CD4-positive, alpha-beta T cell treated with Interferon gamma for 1 hour (primary cell): ENCODE measurements at regions not wholly inside any gene's neighbourhood (a gene's known extent, or its start where the extent isn't known, plus 50 kb on each side); places are given as distances from the start of the nearest gene placed in this dataset.

Experiments
- DNase-seq: peaks from one replicate; pipeline ENCODE4 v3.0.0-alpha.2; 2020

- no peak for DNase-seq
Measured at GRCh38 chr1:65688215-65688566, 104.5 kb upstream of the PDE4B start.

GRCh38 chr1:65688848-65689247, 103.8 kb upstream of the PDE4B start:
- no peak for DNase-seq

- no peak for DNase-seq
Measured at GRCh38 chr1:65691152-65691900, 101.4 kb upstream of the PDE4B start.

DNA sequence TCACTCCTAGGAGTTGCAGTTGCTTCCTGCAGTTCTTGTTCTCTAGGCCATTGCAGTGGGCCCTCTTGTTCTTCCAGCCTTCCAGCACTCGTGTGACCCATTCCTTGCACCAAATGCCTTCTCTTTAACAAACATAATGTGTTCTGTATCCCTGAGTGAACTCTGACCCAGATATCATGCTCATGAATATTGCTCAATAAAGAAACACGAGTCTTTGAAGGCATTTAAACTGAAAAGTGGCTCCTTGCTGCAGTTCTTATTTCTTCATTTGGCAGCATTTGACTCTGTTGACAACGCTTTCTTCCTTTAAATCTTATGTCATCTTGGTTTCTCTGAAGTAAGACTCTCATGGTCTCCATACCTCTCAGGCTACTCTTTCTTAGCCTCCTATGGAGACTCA, 100.7 kb upstream of the PDE4B start:
- DNase-seq, result no peak

- DNase-seq, result no peak
Measured at GRCh38 chr1:65694126-65694525, 98.6 kb upstream of the PDE4B start.

DNA sequence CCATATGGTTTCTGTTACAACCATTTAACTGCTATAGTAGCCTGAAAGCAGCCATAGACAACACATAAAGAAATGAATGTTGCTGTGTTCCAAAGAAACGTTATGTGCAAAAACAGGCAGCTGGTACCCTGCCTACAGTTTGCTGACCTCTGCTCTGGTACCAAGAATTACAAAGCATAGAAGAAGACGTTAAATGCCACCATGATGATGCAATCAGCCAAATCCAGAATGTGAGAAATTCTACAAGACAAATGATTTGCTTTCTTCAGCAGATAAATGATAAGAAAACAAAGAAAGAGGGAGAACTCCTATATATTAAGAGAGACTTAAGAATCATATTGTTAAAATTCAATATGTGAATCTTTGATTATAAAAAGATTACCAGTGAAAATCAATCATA, 97.8 kb upstream of the PDE4B start:
- DNase-seq, result no peak

DNA sequence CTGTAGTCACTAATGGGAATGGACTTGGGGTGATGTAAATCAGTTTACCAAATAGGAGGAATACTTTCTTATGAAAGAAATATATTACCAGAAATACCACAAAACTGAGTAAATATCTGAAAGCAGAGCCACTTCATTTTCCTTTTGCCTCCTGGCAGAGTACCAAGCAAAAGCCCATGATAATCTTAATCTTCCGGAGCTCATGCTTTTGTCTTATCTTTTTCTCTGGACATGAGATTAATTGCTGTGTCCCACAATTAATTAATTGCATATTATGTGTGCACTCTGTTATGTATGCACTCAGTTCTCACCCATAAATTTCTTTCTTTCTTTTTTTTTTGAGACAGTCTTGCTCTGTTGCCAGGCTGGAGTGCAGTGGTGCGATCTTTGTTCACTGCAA, 94.1 kb upstream of the PDE4B start:
- DNase-seq, result no peak

- no peak for DNase-seq
Measured at GRCh38 chr1:65703853-65704252, 88.8 kb upstream of the PDE4B start.

DNA sequence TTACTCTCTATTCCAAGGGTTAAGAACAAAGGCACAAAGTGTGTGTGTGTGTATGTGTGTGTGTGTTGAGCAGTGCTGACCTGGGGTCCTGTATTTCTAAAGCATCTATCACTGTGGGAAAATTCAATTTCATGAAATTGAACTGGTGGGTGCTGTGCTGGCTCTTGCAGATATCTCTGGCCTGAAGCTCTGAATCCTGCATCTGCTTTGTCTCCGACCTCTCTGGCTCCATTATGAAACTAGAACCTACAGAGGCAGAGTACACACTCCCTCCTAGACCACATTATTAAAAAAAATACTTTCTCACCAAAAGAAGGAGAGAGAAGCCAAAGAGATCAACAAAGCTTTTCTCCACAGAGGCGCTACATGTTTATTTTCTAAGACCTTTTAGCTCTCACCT, 88.4 kb upstream of the PDE4B start:
- no peak for DNase-seq

DNA sequence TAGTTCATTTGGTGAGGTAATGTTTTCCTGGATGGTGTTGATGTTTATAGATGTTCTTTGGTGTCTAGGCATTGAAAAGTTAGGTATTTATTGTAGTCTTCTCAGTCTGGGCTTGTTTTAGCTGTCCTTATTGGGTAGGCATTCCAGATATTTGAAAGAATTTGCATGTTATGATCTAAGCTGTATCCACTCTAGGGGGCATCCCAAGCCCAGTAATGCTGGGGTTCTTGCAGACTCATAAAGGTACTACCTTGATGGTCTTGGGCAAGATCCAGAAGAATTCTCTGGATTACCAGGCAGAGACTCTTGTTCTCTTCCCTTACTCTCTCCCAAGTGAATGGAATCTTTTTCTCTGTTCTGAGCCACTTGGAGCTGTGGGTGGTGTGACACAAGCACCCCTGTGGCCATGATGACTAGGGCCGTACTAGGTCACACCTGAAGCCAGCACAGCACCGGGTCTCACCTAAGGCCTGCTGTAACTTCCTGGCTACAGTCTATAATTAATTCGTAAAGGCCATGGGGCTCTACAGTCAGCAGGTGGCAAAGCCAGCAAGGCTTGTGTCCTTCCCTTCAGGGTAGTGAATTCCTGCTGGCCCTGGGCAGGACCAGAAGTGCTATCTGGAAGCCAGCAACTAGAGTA, 74.8 kb upstream of the PDE4B start:
- DNase-seq, result no peak

DNA sequence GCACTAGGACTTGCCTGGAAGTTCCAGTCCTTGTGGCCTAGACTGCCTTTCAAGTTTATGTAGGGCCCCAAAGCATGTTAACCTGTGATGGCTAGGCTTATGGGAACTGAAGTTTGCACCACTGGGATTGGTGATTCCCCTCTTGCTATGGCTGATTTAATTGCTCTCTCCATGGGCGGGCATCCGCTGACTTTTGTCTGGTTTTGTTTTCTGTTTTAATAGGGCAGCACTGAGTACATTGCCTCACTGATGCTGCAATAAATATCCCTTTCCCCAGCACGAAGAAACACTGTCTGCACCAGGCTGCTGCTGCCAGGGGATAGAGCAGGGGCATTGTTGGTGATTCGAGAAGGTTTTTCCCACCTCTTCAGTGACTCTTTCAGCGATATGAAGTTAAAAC, 73.3 kb upstream of the PDE4B start:
- DNase-seq, result no peak

DNA sequence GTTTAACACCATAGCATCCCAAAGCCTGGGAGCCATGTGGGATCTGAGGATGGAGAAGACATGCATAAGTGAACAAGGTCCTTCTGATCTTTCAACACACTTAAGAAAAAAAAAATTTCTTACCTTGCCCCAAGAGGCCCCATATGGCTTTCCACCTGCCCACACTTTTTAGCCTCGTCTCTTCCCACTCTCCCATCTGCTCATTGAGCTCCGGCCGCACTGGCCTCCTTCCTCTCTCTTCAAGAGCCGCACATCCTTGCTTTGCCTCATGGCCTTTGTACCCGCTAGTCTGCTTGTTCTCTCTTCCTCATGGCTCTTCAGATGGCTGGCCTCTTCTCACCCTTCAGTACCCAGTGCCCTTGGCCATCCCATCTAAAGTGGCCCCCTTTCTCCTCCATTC, 70.2 kb upstream of the PDE4B start:
- DNase-seq, result no peak

DNA sequence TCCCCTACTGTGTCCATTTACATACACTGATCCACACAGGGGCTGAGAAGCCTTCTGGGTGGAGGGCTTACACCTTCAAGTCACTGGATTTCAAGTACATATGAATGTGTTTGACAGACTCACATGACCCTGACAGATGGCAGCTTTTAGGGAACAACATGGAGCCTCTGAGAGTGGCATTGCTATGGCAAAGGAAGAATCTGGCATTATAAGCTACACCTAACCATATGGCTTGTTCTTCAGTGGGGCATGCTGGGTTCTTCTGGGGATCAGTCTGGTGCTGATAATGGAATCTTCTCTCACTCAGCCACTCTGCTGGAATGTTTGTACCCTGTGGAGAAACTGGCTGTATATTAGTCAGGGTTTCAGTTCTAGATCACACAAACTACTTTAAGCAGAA, 68.5 kb upstream of the PDE4B start:
- DNase-seq, result no peak

- DNase-seq, result no peak
Measured at GRCh38 chr1:65725064-65725463, 67.6 kb upstream of the PDE4B start.

- DNase-seq, result no peak
Measured at GRCh38 chr1:65728504-65728903, 64.2 kb upstream of the PDE4B start.

GRCh38 chr1:65729259-65729658, 63.4 kb upstream of the PDE4B start:
- no peak for DNase-seq

GRCh38 chr1:65734979-65735378, 57.7 kb upstream of the PDE4B start:
- DNase-seq, result no peak

- no peak for DNase-seq
Measured at GRCh38 chr1:65741993-65742392, 50.7 kb upstream of the PDE4B start.
